HG03196 (cell line): ENCODE measurements at regions not wholly inside any gene's neighbourhood (a gene's known extent, or its start where the extent isn't known, plus 50 kb on each side); places are given as distances from the start of the nearest gene placed in this dataset.

Source experiments
- ATAC-seq: cut with Tn5 transposase; IDR thresholded peaks from one replicate; pipeline ENCODE4 v1.9.1; 2021; ENCODE audit not compliant: unreplicated experiment

GRCh38 chr1:104435255-104435654 lies 685.6 kb downstream of the AMY1C start:
- ATAC-seq = no peak

- ATAC-seq = no peak
Measured at GRCh38 chr1:104440011-104440410, 690.3 kb downstream of the AMY1C start.

- no peak for ATAC-seq
Measured at GRCh38 chr1:104456724-104457123, 707.0 kb downstream of the AMY1C start.

- no peak for ATAC-seq
Measured at GRCh38 chr1:104459886-104460285, 710.2 kb downstream of the AMY1C start.

- ATAC-seq = no peak
Measured at GRCh38 chr1:104460880-104461279, 711.2 kb downstream of the AMY1C start.

GRCh38 chr1:104463126-104463697 lies 713.5 kb downstream of the AMY1C start:
- ATAC-seq = no peak

- ATAC-seq = no peak
Measured at GRCh38 chr1:104466068-104466467, 716.4 kb downstream of the AMY1C start.

- ATAC-seq = peak; percentile 55
Measured at GRCh38 chr1:104467590-104467989, 717.9 kb downstream of the AMY1C start.

- ATAC-seq = peak; percentile 47
Measured at GRCh38 chr1:104468282-104468681, 718.6 kb downstream of the AMY1C start.

GRCh38 chr1:104476126-104476525 lies 726.4 kb downstream of the AMY1C start:
- ATAC-seq = no peak

GRCh38 chr1:104488296-104489015 lies 738.8 kb downstream of the AMY1C start:
- ATAC-seq = no peak

GRCh38 chr1:104526158-104526795 lies 776.6 kb downstream of the AMY1C start:
- no peak for ATAC-seq

GRCh38 chr1:104531990-104532389 lies 782.3 kb downstream of the AMY1C start:
- ATAC-seq = no peak

GRCh38 chr1:104574620-104575019 lies 824.9 kb downstream of the AMY1C start:
- ATAC-seq = no peak

GRCh38 chr1:104592926-104593325 lies 843.2 kb downstream of the AMY1C start:
- ATAC-seq = no peak

- ATAC-seq = peak; percentile 56
Measured at GRCh38 chr1:104593413-104594187, 843.9 kb downstream of the AMY1C start.

GRCh38 chr1:104617474-104617873 lies 867.8 kb downstream of the AMY1C start:
- no peak for ATAC-seq

GRCh38 chr1:104621221-104621620 lies 871.5 kb downstream of the AMY1C start:
- no peak for ATAC-seq

GRCh38 chr1:104624538-104624937 lies 874.8 kb downstream of the AMY1C start:
- ATAC-seq = no peak

GRCh38 chr1:104629589-104629988 lies 879.9 kb downstream of the AMY1C start:
- no peak for ATAC-seq

- ATAC-seq = no peak
Measured at GRCh38 chr1:104630567-104631149, 881.0 kb downstream of the AMY1C start.
